HFF-Myc (cell line): ENCODE measurements at regions not wholly inside any gene's neighbourhood (a gene's known extent, or its start where the extent isn't known, plus 50 kb on each side); places are given as distances from the start of the nearest gene placed in this dataset.

ENCODE experiments used
- DNase-seq: peaks from one replicate; pipeline ENCODE4 v3.0.0-alpha.2; 2011; ENCODE audit warnings: low read depth; ENCODE audit errors: extremely low read depth
- H3K4me3 ChIP-seq: replicated peaks from 2 replicates; pipeline ENCODE4 v1.5.1; 2011; ENCODE audit warnings: low read depth, mild to moderate bottlenecking, control low read depth, low read length
- TF ChIP-seq, protein P1 (sequence below): IDR thresholded peaks from 2 replicates; pipeline ENCODE4 v1.5.1; 2012; ENCODE audit warnings: mild to moderate bottlenecking, low read depth, low read length, control low read depth; ENCODE audit errors: missing control alignments

DNA sequence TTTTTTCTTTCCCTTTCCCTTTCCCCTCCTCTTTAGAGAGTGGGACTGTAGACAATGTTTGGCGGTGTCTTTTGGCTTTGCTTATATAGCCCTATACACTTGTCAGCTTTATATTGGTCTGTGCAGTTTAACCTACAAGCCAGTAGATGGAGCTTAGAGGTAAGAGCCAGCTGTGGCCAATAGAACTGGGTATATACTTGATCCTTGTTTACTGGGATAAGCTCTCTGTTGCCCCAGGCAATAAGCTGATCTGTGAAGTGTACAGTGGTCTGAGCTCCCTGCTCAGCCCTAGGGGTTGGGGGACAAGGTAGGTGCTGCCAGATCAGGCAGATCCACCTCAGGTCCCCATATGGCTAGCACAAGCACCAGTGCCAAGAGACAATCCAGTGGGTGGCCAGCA is 434.1 kb downstream of the NOVA1 start:
- TF ChIP-seq, protein P1, sequence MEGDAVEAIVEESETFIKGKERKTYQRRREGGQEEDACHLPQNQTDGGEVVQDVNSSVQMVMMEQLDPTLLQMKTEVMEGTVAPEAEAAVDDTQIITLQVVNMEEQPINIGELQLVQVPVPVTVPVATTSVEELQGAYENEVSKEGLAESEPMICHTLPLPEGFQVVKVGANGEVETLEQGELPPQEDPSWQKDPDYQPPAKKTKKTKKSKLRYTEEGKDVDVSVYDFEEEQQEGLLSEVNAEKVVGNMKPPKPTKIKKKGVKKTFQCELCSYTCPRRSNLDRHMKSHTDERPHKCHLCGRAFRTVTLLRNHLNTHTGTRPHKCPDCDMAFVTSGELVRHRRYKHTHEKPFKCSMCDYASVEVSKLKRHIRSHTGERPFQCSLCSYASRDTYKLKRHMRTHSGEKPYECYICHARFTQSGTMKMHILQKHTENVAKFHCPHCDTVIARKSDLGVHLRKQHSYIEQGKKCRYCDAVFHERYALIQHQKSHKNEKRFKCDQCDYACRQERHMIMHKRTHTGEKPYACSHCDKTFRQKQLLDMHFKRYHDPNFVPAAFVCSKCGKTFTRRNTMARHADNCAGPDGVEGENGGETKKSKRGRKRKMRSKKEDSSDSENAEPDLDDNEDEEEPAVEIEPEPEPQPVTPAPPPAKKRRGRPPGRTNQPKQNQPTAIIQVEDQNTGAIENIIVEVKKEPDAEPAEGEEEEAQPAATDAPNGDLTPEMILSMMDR: no peak
- no peak for DNase-seq
- H3K4me3 ChIP-seq: no peak overlapping the region

DNA sequence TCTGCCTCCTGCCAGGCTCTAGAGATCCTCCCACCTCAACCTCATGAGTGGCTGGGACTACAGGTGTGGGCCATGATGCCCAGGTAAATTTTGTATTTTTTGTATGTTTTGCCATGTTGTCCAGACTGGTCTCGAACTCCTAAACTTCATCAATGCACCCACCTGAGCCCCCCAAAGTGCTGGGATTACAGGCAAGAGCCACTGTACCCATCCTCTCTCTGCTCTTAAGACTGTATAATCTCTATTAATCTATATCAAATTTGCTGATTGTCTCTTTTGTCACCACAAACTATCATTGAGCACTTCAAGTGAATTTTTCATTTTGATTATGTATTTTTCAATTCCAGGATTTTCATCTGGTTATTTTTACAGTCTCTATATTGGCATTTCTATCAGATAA is 440.3 kb downstream of the NOVA1 start:
- no peak for DNase-seq
- H3K4me3 ChIP-seq: no peak overlapping the region
- TF ChIP-seq, protein P1: no peak

DNA sequence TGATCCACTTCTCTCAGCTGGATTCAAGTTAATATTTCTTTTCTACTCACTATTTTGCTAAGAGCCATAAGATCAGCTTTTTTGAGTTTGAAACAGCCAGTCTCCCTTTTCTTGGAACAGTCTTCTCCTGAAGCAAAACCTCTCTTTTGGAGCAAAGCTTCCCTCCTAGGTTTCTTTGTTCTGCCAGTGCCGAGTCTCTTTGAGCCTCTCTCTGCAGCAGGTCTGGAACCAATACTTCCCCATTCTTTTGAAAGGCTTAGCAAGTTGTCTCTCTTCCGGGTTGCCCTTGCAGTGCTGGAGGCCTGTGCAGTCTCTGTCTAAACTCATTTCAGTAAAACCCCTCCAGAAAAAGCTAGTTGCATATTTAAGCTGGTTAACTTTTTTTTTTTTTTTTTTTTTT is 454.8 kb downstream of the NOVA1 start:
- no peak for DNase-seq
- H3K4me3 ChIP-seq: no peak overlapping the region
- TF ChIP-seq, protein P1: no peak

DNA sequence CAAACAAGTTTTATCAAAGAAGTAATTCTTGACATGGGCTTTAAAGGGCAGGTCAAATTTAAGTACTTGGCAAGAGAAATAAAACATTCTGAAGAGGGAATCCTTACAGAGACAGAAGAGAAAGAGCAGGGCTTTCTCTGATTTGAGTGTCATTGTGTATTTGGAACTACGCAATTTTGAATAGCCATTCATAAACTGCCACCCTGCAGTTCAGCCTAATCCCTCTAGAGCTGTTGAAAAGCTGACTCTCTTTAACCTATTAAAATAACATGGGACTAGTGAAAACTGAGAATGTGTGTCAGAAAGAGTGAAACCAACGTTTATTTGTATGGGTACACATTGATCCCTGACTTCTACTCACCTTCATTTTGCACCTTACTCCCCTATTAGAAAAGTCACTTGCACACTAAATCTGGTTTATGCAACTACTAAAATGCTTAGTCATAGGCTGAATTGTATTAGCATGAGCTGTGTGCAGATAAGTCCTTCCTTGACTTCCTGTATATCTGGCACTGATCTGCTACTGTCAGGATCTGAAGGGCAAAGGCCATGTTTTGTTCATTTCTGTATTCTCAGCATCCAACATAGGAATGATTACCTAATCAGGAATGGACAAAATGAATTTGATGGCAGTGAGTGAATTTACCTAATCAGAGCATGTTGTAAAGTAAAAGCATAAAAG is 458.9 kb downstream of the NOVA1 start:
- no peak for DNase-seq
- H3K4me3 ChIP-seq: no peak overlapping the region
- TF ChIP-seq, protein P1: no peak

DNA sequence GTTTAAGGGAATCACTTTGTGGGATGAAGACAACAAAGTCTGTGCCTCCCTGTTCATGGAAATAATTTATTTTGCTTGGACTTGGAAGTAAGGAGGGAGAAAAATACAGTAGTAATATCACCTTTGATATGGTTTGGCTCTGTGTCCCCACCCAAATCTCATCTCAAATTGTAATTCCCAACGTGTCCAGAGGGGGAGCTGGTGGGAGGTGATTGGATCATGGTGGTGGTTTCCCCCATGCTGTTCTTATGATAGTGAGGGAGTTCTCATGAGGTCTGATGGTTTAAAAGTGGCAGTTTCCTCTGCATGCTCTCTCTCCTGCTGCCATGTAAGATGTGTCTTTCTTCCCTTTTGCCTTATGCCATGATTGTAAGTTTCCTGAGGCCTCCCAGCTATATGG is 460.7 kb downstream of the NOVA1 start:
- TF ChIP-seq, protein P1: peak; percentile 13
- H3K4me3 ChIP-seq: no peak overlapping the region
- no peak for DNase-seq

DNA sequence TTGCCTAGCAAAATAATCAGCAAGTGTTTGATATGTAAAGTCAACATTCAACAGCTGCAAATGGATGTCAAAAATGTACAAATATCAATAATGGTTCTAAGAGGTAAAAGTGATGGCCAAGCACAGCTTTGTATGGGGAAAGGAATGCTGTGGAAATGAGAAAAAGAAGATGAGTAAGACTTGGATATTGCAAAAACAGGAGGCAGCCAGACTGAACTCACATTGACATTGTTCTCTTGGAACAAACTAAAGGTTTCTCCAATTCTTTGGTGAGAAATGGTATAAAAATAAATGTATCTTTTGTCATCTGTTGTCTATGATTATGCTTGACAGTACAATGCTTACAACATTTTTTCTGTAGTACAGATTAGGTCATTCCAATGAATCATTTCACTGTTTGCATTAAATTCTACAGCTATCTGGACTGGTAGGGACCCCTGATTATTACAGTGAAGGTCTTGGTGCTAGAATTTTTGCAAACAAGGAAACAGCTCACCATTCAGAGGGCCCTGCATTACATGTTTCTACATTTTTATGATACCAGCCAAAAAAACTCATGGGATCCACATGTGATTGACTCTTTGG is 465.7 kb downstream of the NOVA1 start:
- no peak for DNase-seq
- TF ChIP-seq, protein P1: no peak
- no peak overlapping the region for H3K4me3 ChIP-seq
